Immature natural killer cell (primary cell): ENCODE measurements at regions not wholly inside any gene's neighbourhood (a gene's known extent, or its start where the extent isn't known, plus 50 kb on each side); places are given as distances from the start of the nearest gene placed in this dataset.

Experiments
- DNase-seq, 3 donors: peaks; one replicate each; pipeline ENCODE4 v3.0.0; 2022; ENCODE audit warnings: mixed read lengths in 1 of 3
- H3K27ac Mint-ChIP-seq, 6 donors: one replicate each; pipeline ENCODE4 v1.8.0; 2020; ENCODE audit warnings: mixed read lengths in 6 of 6, mild to moderate bottlenecking in 5 of 6, inconsistent platforms in 4 of 6, moderate library complexity in 3 of 6
- H3K27me3 Mint-ChIP-seq, 3 donors: one replicate each; pipeline ENCODE4 v1.8.0; 2020 to 2021; ENCODE audit warnings: low read depth in 3 of 3, mild to moderate bottlenecking in 3 of 3, mixed read lengths in 3 of 3, moderate library complexity in 3 of 3, inconsistent platforms in 1 of 3
- H3K36me3 Mint-ChIP-seq, 3 donors: one replicate each; pipeline ENCODE4 v1.8.0; 2020; ENCODE audit warnings: mixed read lengths in 3 of 3, inconsistent platforms in 2 of 3, mild to moderate bottlenecking in 2 of 3
- H3K4me1 Mint-ChIP-seq, 2 donors: one replicate each; pipeline ENCODE4 v1.8.0; 2020; ENCODE audit warnings: inconsistent platforms in 2 of 2, mild to moderate bottlenecking in 2 of 2, mixed read lengths in 2 of 2, moderate library complexity in 1 of 2
- H3K4me3 Mint-ChIP-seq, 5 donors: one replicate each; pipeline ENCODE4 v1.8.0; 2020; ENCODE audit warnings: mild to moderate bottlenecking in 5 of 5, mixed read lengths in 5 of 5, inconsistent platforms in 3 of 5, moderate library complexity in 3 of 5
- H3K9me3 Mint-ChIP-seq, 6 donors: one replicate each; pipeline ENCODE4 v1.8.0; 2020; ENCODE audit warnings: mild to moderate bottlenecking in 6 of 6, mixed read lengths in 6 of 6, inconsistent platforms in 4 of 6, moderate library complexity in 3 of 6

- DNase-seq, result no peak
- H3K4me3 Mint-ChIP-seq, result no peak overlapping the region
- no peaks in the 10 kb centered on the region for H3K4me1 Mint-ChIP-seq
- peaks cover 0 to 6% (median 0%) of the 10 kb centered on the region in 3 donors for H3K27me3 Mint-ChIP-seq
- H3K36me3 Mint-ChIP-seq, result no peaks in the 10 kb centered on the region
- H3K9me3 Mint-ChIP-seq, result no peaks in the 10 kb centered on the region
- H3K27ac Mint-ChIP-seq, result no peak overlapping the region
These were observed 57.9 kb downstream of the NPY start for GRCh38 chr7:24341691-24342413.

GRCh38 chr7:24343614-24344013 lies 59.6 kb downstream of the NPY start:
- no peak overlapping the region for H3K27ac Mint-ChIP-seq
- H3K9me3 Mint-ChIP-seq, result no peaks in the 10 kb centered on the region
- no peaks in the 10 kb centered on the region for H3K4me1 Mint-ChIP-seq
- peaks cover 0 to 3% (median 0%) of the 10 kb centered on the region in 3 donors for H3K27me3 Mint-ChIP-seq
- no peak for DNase-seq
- H3K36me3 Mint-ChIP-seq, result no peaks in the 10 kb centered on the region
- H3K4me3 Mint-ChIP-seq, result no peak overlapping the region

DNA sequence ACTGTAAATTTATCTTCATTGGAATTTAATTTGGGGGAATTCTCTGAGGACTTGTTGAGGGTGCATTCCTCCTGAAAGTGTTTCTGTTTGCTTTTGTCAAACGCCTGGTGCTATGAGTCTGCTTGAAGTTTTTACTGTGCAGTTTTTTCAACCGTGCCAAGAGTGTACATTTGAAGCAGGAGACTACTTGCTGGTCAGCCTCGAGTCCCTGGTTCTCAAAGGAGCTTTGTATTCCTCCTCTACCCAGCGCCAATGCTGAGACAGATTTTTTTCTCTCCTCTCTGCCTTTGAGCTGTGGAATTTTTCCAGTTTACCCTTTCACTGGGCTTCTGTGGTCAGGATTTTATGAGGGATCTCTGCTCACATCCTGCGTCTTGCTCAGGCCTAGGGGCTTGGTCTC lies 62.1 kb downstream of the NPY start:
- H3K4me1 Mint-ChIP-seq, result no peaks in the 10 kb centered on the region
- peaks cover 3 to 6% (median 3%) of the 10 kb centered on the region in 3 donors for H3K27me3 Mint-ChIP-seq
- no peak overlapping the region for H3K27ac Mint-ChIP-seq
- DNase-seq, result no peak
- peaks cover 0 to 2% (median 0%) of the 10 kb centered on the region in 6 donors for H3K9me3 Mint-ChIP-seq
- no peak overlapping the region for H3K4me3 Mint-ChIP-seq
- H3K36me3 Mint-ChIP-seq, result no peaks in the 10 kb centered on the region

GRCh38 chr7:24346716-24347115 lies 62.7 kb downstream of the NPY start:
- DNase-seq, result no peak
- Mint-ChIP-seq H3K27me3 (peaks cover 5 to 6% (median 6%) of the 10 kb centered on the region in 3 donors), H3K4me3 (no peak overlapping the region), H3K36me3 (no peaks in the 10 kb centered on the region), H3K4me1 (no peaks in the 10 kb centered on the region), H3K27ac (no peak overlapping the region), H3K9me3 (peaks cover 0 to 2% (median 0%) of the 10 kb centered on the region in 6 donors)

DNA sequence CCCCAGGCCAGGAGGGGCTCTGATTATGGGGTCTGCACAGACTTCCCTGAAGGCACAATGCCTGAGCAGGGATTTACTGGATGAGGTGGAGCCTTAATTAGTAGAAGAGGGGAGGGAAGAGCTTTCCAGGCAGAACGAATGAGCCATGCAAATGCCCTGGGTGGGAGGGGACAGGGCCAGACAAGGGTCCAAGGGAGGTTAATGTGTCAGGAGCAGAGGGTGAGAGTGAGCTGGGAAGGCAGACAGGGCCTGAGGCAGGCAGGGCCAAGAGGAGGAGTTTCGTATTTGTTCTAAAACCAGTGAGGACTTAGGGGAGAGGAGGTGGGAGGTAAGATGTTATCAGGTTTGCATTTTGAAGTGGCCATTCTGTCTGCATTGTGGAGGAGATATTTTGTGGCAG lies 65.3 kb downstream of the NPY start:
- H3K27ac Mint-ChIP-seq, result no peak overlapping the region

DNA sequence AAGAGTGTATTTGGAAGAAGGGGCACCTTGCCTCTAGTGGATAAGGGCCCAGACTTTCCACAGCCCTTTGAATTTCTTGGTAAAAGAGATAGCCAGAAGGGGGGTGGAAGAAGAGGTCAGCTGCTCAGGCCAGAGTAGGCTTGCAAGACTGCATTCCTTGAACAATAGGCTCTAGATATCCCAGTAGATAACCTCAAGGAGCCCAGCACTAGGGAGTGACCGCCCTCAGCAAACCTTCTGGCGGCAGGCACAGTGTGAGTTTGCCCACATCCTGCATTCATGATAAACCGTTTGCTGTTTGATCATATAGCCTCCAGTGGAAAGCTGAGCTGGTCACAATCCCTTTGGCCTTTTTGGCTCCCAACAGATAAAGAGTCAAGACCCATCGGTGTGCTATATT lies 70.5 kb downstream of the NPY start:
- H3K4me3 Mint-ChIP-seq, result no peak overlapping the region
- peaks cover 0 to 2% (median 0%) of the 10 kb centered on the region in 6 donors for H3K9me3 Mint-ChIP-seq
- no peaks in the 10 kb centered on the region for H3K36me3 Mint-ChIP-seq
- no peaks in the 10 kb centered on the region for H3K4me1 Mint-ChIP-seq
- peaks cover 5 to 12% (median 12%) of the 10 kb centered on the region in 3 donors for H3K27me3 Mint-ChIP-seq
- no peak overlapping the region for H3K27ac Mint-ChIP-seq
- DNase-seq, result no peak

More for the DNA sequence above, 65.3 kb downstream of the NPY start:
- H3K4me1 Mint-ChIP-seq, result no peaks in the 10 kb centered on the region
- peaks cover 5 to 8% (median 7%) of the 10 kb centered on the region in 3 donors for H3K27me3 Mint-ChIP-seq
- H3K36me3 Mint-ChIP-seq, result no peaks in the 10 kb centered on the region
- DNase-seq, result no peak
- H3K9me3 Mint-ChIP-seq, result peaks cover 0 to 2% (median 0%) of the 10 kb centered on the region in 6 donors
- H3K4me3 Mint-ChIP-seq, result no peak overlapping the region

DNA sequence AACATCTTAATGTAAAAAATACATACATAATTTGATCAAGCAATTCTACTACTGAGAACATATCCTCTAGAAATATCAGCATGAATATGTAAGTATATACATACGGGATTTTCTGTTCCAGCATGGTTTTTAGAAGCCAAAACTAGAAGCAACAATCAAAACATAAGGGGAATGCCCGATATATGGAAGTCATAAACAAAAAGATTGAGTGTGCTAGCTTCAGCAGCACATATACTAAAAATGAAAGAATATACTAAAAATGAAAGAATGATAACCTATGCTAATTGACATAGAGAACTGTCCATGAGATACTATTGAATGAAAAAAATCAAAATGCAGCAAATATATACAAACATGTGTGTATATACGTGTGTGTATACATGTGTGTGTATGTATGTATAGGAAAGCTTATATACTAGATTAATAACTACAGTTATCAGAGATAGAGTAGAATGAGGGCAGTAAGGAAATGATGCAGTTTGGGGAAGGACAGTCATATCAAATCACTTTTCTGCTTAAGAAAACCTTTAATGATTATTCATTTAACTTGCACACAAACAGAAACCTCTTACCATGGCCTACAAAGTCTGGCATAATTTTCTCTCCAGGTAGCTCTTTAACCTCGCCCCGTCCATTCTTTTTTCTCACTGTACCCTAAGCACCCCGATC lies 72.9 kb downstream of the NPY start:
- Mint-ChIP-seq H3K27ac (no peak overlapping the region), H3K9me3 (peaks cover 0 to 2% (median 0%) of the 10 kb centered on the region in 6 donors), H3K36me3 (peaks cover 0 to 4% (median 0%) of the 10 kb centered on the region in 3 donors), H3K4me3 (no peak overlapping the region), H3K27me3 (peaks cover 2 to 11% (median 9%) of the 10 kb centered on the region in 3 donors), H3K4me1 (no peaks in the 10 kb centered on the region)
- DNase-seq, result no peak

DNA sequence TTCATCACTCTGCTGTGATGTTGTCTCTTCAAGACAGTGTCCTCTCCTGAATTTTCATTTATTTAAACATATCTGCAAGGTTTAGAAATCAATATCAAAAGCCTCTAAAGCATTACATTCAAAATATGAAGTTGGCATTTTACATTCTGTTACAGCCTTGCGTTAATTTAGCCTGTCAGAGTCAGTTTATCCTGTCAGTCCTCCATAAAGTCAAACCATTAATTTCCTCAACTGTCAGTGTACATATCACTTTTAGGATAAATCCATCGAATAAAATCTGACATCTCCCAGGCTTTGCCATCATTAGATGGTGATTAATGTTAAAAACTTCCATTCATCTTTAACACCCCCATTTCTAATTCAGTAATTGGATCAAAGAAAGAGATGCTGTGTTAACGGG lies 77.0 kb downstream of the NPY start:
- Mint-ChIP-seq H3K27ac (no peak overlapping the region), H3K9me3 (no peaks in the 10 kb centered on the region), H3K27me3 (peaks cover 0 to 12% (median 7%) of the 10 kb centered on the region in 3 donors), H3K36me3 (peaks cover 0 to 4% (median 0%) of the 10 kb centered on the region in 3 donors), H3K4me3 (no peak overlapping the region), H3K4me1 (no peaks in the 10 kb centered on the region)
- DNase-seq, result no peak

DNA sequence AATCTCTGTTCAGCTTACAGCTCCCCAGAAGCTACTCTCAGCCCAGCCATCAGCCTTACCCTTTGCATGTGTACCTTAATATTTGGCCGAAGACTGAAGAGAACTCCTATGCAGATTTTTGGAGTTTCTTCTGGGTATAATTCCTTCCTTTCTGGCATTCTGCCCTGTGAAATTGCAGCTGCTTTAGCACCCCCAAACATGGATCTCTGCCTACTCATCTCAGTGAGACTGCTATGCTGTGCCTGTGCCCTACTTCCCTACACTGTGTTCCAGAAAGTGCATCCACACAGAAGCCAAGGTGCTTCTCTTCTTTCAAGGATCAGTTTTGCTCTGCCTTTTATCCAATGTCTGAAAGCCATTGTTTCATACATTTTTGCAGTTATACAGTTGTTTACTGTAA lies 81.6 kb downstream of the NPY start:
- no peak overlapping the region for H3K4me3 Mint-ChIP-seq

DNA sequence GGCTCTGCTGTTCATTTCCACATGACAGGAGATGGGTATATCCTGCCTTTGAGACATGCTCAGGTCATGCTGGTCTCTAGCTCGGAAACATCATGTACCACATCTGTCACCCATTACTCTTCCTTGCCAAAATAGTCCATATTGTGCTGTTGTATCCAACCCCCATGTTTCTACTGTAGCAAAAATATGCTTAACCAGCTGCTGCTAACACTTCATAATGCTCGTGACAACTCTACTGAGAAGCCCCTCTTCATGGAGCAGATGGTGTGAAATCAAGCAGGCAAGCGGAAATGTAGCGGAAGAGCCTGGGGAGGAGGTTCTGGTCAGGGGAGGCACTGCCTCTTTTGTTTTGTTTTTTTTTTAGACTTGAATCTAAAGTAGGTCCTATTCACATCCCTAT lies 82.9 kb downstream of the NPY start:
- no peaks in the 10 kb centered on the region for H3K9me3 Mint-ChIP-seq
- no peaks in the 10 kb centered on the region for H3K4me1 Mint-ChIP-seq
- H3K27me3 Mint-ChIP-seq, result peaks cover 1 to 11% (median 2%) of the 10 kb centered on the region in 3 donors
- no peaks in the 10 kb centered on the region for H3K36me3 Mint-ChIP-seq
- no peak overlapping the region for H3K27ac Mint-ChIP-seq
- H3K4me3 Mint-ChIP-seq, result no peak overlapping the region
- no peak for DNase-seq

More for the DNA sequence above, 81.6 kb downstream of the NPY start:
- Mint-ChIP-seq H3K27me3 (peaks cover 1 to 11% (median 2%) of the 10 kb centered on the region in 3 donors), H3K36me3 (no peaks in the 10 kb centered on the region), H3K9me3 (no peaks in the 10 kb centered on the region), H3K4me1 (no peaks in the 10 kb centered on the region), H3K27ac (no peak overlapping the region)
- no peak for DNase-seq

- no peak for DNase-seq
- Mint-ChIP-seq H3K9me3 (no peaks in the 10 kb centered on the region), H3K4me3 (no peak overlapping the region), H3K4me1 (no peaks in the 10 kb centered on the region), H3K36me3 (no peaks in the 10 kb centered on the region), H3K27me3 (peaks cover 1 to 11% (median 2%) of the 10 kb centered on the region in 3 donors), H3K27ac (no peak overlapping the region)
These were observed 84.2 kb downstream of the NPY start for GRCh38 chr7:24368161-24368560.

GRCh38 chr7:24370541-24370940 lies 86.6 kb downstream of the NPY start:
- Mint-ChIP-seq H3K4me3 (no peak overlapping the region), H3K4me1 (no peaks in the 10 kb centered on the region), H3K27me3 (peaks cover 1 to 11% (median 2%) of the 10 kb centered on the region in 3 donors), H3K27ac (no peak overlapping the region), H3K9me3 (no peaks in the 10 kb centered on the region), H3K36me3 (no peaks in the 10 kb centered on the region)
- no peak for DNase-seq

- Mint-ChIP-seq H3K9me3 (no peaks in the 10 kb centered on the region), H3K4me3 (no peak overlapping the region), H3K27me3 (peaks cover 1 to 3% (median 2%) of the 10 kb centered on the region in 3 donors), H3K4me1 (no peaks in the 10 kb centered on the region), H3K36me3 (no peaks in the 10 kb centered on the region), H3K27ac (no peak overlapping the region)
- no peak for DNase-seq
These were observed 89.3 kb downstream of the NPY start for GRCh38 chr7:24372961-24373955.
